ENCODE measurements at regions not wholly inside any gene's neighbourhood (a gene's known extent, or its start where the extent isn't known, plus 50 kb on each side); places are given as distances from the start of the nearest gene placed in this dataset.
A peak's percentile ranks its signal among the peaks of the same experiment; 100 is the strongest.

GRCh38 chr2:223315813-223316212 lies 263.8 kb downstream of the KCNE4 start (continued):
- TF ChIP-seq POLR2AphosphoS5 (IDR thresholded peaks at IDR 0.05; ENCODE audit: low read depth, low read length) (no peak), SIN3A (IDR thresholded peaks at IDR 0.05; ENCODE audit: borderline replicate concordance, low read depth, low read length) (no peak), GATA2 (CRISPR knock-in tag; IDR thresholded peaks at IDR 0.05) (no peak)

- POLR2A ChIA-PET: no interaction called here
- Histone ChIP-seq H3K4me1 (ENCODE audit: control insufficient read depth in 1 of 2, insufficient read depth in 2 of 2, low read depth in 1 of 2, low read length in 1 of 2) (peaks cover 0 to 10% of the 10 kb centered on the region in 2 experiments; a peak in 1 of 4 replicates), H2AFZ (ENCODE audit: low read depth) (no peak overlapping the region), H3K9ac (no peak overlapping the region), H3K79me2 (ENCODE audit: insufficient read depth) (no peaks in the 10 kb centered on the region), H3K9me2 (no peaks in the 10 kb centered on the region), H3F3A (replicated peaks; ENCODE audit: insufficient read depth) (no peaks in the 10 kb centered on the region), H3K27ac (ENCODE audit: low read depth in 2 of 2, low read length in 1 of 2) (peak overlapping the region in 1 of 2 experiments; percentile 20; a peak in 1 of 4 replicates), H3K4me2 (no peak overlapping the region), H3K36me3 (replicated peaks in 1 of 2; ENCODE audit: control insufficient read depth in 1 of 2, insufficient read depth in 2 of 2, low read length in 1 of 2) (no peaks in the 10 kb centered on the region), H3K27me3 (ENCODE audit: insufficient read depth) (no peaks in the 10 kb centered on the region), H4K20me1 (ENCODE audit: insufficient read depth) (no peaks in the 10 kb centered on the region), H3K4me3 (ENCODE audit: low read depth in 2 of 2, low read length in 1 of 2) (no peak overlapping the region), H3K9me3 (no peaks in the 10 kb centered on the region)
- CTCF ChIA-PET: interaction anchor here (1.4 kb wide), 1 partner anchor 8 kb away, joined by 3 read pairs; no protein-coding TSS in a partner anchor
- DNase-seq: no peak
- TF ChIP-seq RAD21 (IDR thresholded peaks at IDR 0.05; ENCODE audit: low read length) (no peak), NFIC (IDR thresholded peaks at IDR 0.05; ENCODE audit: borderline replicate concordance) (no peak), SIN3A (IDR thresholded peaks at IDR 0.05; ENCODE audit: borderline replicate concordance, low read depth, low read length) (no peak), GABPA (IDR thresholded peaks at IDR 0.05; ENCODE audit: low read depth) (no peak), TAF1 (IDR thresholded peaks at IDR 0.05; ENCODE audit: borderline replicate concordance, low read depth, low read length) (no peak), MAX (IDR thresholded peaks at IDR 0.05; ENCODE audit: low read depth) (no peak), YY1 (IDR thresholded peaks at IDR 0.05; ENCODE audit: low read depth) (no peak), MEF2A (IDR thresholded peaks at IDR 0.05; ENCODE audit: borderline replicate concordance, low read depth) (no peak), NRF1 (IDR thresholded peaks at IDR 0.05; ENCODE audit: low read depth, low read length) (no peak), POLR2AphosphoS5 (IDR thresholded peaks at IDR 0.05; ENCODE audit: low read depth, low read length) (no peak), CTCF (IDR thresholded peaks at IDR 0.05) (no peak), TCF12 (IDR thresholded peaks at IDR 0.05) (no peak), EP300 (IDR thresholded peaks at IDR 0.05; ENCODE audit: borderline replicate concordance in 1 of 2, low read depth in 1 of 2, low read length in 1 of 2) (no peak), EZH2phosphoT487 (IDR thresholded peaks at IDR 0.05; ENCODE audit: borderline replicate concordance, low read depth) (no peak), ELF1 (IDR thresholded peaks at IDR 0.05) (no peak), PBX3 (IDR thresholded peaks at IDR 0.05) (no peak), RCOR1 (IDR thresholded peaks at IDR 0.05; ENCODE audit: low read length) (no peak)
- TF ChIP-seq, protein P1, sequence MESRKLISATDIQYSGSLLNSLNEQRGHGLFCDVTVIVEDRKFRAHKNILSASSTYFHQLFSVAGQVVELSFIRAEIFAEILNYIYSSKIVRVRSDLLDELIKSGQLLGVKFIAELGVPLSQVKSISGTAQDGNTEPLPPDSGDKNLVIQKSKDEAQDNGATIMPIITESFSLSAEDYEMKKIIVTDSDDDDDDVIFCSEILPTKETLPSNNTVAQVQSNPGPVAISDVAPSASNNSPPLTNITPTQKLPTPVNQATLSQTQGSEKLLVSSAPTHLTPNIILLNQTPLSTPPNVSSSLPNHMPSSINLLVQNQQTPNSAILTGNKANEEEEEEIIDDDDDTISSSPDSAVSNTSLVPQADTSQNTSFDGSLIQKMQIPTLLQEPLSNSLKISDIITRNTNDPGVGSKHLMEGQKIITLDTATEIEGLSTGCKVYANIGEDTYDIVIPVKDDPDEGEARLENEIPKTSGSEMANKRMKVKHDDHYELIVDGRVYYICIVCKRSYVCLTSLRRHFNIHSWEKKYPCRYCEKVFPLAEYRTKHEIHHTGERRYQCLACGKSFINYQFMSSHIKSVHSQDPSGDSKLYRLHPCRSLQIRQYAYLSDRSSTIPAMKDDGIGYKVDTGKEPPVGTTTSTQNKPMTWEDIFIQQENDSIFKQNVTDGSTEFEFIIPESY (IDR thresholded peaks at IDR 0.05; ENCODE audit: borderline replicate concordance, low read depth): no peak
- TF ChIP-seq, protein P2, sequence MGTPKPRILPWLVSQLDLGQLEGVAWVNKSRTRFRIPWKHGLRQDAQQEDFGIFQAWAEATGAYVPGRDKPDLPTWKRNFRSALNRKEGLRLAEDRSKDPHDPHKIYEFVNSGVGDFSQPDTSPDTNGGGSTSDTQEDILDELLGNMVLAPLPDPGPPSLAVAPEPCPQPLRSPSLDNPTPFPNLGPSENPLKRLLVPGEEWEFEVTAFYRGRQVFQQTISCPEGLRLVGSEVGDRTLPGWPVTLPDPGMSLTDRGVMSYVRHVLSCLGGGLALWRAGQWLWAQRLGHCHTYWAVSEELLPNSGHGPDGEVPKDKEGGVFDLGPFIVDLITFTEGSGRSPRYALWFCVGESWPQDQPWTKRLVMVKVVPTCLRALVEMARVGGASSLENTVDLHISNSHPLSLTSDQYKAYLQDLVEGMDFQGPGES (IDR thresholded peaks at IDR 0.05; ENCODE audit: low read depth, low read length): no peak
- TF ChIP-seq, protein P3, sequence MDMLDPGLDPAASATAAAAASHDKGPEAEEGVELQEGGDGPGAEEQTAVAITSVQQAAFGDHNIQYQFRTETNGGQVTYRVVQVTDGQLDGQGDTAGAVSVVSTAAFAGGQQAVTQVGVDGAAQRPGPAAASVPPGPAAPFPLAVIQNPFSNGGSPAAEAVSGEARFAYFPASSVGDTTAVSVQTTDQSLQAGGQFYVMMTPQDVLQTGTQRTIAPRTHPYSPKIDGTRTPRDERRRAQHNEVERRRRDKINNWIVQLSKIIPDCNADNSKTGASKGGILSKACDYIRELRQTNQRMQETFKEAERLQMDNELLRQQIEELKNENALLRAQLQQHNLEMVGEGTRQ (IDR thresholded peaks at IDR 0.05; ENCODE audit: borderline replicate concordance, low read depth, low read length): no peak
- WGBS (ENCODE audit: low lambda C conversion rate): 80% methylated on average over 4 of the region's 4 CpGs
Measured at GRCh38 chr2:223316342-223316741, 264.4 kb downstream of the KCNE4 start.

All from SK-N-SH (cell line).